IPS DF 19.7 (cell line): ENCODE measurements at regions not wholly inside any gene's neighbourhood (a gene's known extent, or its start where the extent isn't known, plus 50 kb on each side); places are given as distances from the start of the nearest gene placed in this dataset.

Experiments used
- DNase-seq: peaks from one replicate; pipeline ENCODE4 v3.0.0-alpha.2; 2013; ENCODE audit warnings: low read depth, low spot score

DNA sequence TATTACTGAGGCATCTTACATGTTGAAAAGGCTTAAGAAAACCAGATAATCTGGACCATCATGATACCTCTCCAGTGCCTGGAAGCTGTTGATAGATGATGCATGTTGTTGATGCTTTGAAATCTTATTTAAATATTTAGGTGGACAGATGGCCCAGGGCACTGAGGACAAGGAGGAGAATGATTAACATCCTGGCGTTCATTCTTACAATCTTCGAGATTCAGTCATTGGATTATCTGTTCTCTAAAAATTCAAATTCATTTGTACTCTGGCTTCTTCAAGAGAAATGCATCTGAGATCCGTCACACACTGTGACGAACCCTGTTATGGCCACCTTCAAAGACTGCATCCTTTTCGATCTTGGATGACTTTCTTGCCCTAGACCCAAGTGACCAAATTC is 121.3 kb upstream of the IGF1 start:
- no peak for DNase-seq

DNA sequence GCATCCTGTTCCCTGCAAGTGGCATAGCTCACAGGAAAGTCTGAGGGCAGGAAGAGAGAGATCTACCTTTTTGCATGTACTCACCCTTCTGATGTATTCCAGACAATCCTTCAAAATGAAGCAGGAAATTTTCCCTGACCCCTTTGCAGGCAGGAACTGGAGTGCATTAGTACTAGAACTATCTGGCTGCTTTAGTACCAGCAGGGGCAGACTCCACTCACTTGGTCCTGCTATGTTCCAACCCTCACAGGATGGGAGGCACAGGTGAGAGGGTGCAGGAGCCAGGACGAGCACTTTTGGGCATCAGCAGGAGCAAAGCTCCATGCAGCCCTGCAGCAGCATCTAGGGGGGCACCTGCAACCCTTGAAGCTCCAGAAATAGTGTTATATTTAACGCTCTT is 116.3 kb upstream of the IGF1 start:
- DNase-seq, result no peak

DNA sequence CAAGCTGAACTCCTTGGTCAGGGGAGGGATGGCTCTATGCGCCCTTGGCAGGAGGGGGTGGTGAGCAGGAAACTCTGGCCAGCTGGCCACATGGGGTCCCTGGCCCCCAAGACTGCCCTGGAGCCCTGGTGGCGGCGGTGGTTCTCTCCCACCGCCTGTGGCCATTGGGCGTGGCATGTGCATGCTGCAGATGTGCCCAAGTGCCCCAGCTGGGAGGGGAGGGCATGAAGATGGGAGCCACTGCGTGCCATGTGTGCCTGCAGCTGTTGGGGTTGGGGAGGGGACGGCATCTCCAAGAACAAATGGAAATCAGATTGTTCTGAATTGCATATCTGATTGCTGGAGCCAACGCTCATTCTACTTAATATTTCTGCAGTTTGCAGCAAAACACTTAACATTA is 115.7 kb upstream of the IGF1 start:
- no peak for DNase-seq

DNA sequence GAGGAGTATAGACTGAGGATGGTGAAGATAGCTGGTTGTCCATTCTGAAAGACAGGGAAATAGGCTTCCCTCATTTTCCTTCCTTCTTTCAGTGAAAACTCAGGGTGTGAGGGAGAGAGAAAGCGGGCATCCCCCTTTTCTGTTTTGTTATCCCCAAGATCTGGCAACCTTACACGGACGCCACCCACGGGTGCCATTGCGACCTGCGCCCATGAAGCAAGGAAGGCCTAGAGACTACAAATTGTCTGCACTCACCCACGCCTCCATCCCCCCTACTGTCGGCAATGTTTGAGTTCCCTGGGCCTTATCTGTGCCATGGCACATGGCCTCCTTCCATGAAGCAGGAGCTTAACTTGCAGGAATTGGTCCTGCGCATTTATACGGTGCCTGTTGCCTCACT is 115.0 kb upstream of the IGF1 start:
- DNase-seq, result no peak

DNA sequence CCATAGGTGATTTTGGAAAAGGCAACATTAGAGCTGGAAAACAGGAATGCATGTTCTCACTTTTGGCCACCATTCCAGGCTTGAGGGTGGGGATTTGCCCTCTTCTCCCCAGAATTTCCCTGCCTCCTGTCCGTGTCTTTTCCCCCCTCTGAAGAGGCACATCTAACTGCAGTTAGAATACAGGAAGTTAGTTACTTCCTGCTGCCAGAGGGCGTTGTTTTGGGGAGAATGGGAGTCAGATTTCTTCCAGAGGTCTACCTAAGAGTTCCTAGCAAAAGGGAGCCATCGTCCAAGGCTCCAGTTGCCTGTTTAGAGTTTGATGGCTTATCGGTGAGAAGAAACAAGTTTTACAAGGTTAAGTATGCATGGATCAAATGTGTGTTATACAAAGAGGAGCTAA is 112.8 kb upstream of the IGF1 start:
- no peak for DNase-seq

DNA sequence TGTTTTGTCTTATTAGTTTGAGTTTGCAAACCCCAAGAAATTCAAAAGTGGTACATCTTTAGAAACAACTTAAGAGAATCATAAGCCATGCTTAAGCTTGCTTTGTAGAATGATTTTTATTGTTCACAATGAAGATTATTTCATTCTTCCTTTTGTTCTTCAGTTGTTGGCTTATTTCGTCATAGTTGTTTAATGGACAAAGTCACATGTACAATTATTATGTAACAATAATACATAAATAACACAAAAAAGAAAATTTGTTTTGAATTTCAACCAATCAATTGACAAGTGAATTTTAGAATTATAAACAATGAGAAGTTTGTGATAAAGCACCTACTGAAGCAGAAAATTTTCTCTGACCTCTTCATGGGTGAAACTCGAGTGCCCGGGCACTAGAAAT is 111.8 kb upstream of the IGF1 start:
- no peak for DNase-seq

DNA sequence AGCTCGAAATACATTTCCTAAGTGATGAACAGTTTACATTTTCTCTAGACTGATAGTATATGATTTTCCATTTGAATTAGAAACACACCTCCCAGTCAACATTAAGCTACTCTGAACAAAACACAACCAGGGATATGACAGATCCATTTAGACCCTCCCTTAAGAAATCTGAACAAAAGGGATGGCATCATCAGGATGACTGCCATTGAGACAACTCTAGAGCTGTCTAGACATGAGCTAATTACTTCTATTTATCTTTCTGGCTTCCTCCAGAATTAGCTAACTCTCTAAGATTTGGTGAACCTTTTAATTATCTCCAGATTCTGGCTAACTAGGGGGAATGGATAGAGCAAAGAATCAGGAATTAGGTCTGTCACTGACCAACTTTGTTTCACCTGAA is 92.9 kb upstream of the IGF1 start:
- DNase-seq, result no peak

DNA sequence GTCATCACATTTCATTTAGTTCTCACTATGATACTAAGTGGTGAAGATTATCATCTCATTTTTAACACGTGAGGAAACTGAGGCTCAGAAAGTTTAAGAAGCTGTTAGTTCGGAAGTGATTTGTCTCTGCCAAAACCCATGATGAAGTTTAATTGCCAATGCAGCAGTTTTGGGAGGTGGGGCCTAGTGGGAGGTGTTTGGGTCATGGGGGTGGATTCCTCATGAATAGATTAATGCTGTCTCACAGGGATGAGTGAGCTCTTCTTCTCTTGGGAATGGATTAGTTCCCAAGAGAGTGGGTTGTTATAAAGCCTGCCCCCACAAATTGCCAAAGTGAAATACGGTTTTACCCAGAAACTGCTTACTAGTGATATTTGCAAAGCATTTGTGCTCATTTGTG is 91.5 kb upstream of the IGF1 start:
- no peak for DNase-seq

DNA sequence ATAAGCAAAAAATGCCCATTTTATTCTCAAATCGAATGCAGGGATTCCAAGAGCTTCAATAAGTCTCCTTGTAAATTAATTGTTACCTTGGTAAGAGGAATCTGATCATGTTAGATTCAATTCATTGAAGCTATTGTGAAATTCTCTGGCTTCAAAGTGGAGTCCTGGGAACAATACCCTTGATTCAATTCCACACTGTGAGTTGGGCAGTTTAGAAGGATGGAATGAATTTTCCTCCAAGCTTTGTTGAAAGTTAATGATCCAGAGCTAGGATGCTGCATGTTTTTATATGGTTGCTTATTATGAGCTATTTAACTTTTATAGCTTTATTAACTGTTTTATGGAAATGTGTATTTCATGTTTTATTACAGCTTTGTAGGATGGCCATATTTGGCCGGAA is 89.9 kb upstream of the IGF1 start:
- DNase-seq, result no peak

DNA sequence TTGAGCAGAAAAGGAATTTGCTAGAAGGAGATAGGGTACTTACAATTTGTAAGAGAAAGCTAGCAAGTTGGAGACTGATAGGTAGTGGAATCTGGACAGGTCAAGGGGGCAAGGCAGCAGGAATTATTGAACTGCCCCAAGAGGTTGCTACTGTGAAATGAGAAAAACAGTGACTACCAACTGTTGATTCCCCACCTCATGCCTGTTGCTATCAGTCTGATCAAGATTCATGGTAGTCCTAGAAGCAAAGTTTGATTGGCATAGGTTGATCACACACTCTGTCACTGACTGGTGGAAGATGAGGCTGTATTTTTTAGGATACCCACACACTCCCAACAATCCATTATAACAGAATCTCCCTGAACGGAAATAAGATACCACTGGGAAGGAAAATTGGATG is 89.4 kb upstream of the IGF1 start:
- no peak for DNase-seq

DNA sequence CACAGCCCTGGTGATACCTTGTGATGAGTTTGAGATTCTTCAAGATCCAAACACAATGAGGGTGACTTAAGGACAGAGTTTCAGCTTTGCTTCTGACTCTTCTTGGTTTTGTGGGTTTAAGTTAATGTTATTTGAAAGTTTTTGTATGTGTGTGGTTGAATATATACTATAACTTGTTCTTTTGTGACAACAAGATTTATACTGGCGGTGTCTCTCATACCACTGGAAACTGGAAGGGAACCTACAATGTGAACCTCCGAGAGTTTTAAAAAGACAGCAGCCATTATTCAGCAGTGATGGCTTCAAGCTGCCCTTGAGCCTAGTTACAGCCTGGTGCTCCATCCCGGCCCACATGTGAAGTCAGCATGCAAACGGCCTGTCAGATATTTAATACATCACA is 87.9 kb upstream of the IGF1 start:
- DNase-seq, result no peak

DNA sequence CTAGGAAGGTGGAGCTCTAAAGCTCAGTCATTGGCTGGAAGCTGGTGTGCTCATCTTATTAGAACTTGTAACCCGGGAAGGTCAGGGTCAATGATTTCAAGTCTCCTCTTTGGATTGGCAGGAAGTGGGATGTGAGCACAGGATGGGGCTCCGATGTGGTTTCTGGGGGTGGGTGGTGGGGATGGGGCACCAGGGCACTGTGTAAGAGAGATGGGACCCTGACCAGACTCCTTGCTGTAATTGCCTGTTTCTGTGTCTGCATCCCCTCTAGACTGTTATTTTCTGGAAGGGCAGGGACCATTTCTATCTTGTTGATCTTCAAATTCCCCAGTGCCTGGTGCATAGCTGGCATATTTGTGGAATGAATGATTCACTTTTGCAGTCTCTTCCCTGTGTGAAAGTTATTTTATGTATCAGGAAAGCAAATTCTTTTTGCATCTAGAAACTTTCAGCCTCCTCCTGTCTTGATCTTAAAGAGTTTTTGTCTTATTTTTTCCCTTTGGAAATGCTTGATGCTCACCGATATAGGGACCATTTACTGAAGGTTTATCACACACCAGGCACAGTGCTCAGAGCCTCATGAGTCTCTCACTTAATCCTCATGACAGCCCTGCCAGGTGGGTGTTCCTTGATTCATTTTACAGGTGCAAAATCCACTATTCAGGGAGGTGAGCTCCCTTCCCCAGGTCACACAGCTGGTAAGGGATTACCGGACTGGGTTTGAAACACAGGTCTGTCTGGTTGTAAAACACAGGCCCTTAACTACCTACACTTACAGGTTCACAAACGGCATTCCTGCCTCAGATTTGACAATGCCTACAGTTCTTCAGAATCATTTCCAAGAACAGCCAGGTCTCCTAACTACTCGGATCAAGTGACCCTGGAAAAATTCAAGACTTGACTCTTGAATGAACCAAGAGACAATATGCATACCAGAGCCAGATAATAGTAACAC is 86.9 kb upstream of the IGF1 start:
- DNase-seq, result no peak

DNA sequence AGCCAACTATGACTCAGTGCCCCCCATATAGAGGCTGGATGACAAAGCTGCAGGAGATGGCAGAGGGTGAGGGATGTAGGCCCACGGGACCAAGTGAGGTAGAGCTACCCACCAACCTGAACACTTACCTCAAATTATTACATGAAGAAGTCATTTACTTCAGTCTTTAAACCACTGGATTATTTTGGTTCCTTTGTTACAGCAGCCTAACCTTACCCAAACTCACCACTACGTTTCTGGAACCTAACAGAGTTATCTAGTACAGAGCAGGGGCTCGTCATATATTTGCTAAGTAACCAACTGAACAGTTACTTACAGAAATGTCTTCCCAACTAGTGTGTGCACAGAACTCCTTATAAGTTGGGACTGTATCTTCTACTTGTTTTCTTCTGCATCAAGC is 85.2 kb upstream of the IGF1 start:
- no peak for DNase-seq

DNA sequence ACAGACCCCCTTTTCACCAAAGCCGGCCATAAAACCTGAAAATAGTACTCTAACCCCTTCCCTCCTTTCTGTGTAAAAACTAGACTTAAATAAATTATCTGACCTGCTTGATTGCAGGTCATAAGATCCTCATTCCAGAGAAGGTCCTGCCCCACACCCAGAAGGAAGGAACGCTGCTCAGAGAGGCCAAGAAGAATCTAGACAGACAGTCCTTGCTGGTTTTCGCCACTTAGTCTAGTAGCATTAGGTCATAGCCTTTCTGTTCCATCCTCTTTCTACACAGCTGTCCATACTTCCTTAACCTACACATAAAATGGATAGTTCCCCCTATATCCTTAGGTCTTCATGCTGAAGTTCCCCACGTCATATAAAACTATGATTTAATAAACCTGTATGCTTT is 83.7 kb upstream of the IGF1 start:
- DNase-seq, result no peak

DNA sequence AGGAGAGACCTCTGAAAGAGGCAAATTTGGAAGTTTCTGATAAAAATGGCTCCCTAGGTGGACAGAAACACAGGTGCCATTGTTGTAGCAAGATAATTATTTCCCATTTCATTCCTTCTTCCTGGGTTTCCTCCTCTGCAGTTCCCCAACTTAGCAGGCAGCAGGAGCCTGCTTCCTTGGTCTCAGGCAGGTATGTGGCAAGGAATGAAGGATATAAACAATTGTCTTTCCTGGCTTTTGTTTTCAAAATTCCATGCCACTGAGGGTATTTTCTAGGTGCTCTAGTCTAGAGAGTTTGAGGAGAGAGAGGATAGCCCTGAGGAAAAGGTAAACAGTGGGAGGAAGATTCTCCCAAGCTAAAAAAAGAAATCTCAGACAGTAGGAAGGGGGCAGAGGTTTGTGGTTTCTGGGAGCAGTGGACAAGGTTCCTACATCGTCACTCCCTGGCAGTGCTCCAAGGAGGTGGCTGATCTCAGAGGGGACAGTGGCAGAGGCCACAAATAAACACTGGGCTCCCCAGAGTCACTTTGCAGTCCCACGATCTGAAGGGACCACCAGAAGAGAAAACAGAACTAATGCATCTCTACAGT is 82.6 kb upstream of the IGF1 start:
- DNase-seq, result no peak

DNA sequence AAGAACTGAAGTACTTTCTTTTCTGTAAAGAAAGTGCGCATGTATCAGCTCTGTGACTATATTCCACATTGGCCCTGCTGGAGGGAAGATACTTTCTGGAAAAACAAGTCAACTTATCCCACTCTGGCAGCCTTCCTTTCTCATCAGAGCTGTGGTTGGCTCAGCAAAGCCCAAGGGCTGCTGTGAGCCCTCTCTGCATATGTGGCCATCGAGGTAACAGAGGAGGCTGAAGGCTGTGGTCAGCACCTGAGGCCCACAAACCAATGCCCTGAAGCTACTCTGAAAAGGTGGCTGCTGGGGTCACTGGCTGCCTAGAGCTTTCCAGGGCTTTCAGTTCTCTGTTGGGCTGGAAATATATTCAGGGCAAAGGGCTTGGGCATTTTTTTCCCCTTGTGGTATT is 70.8 kb upstream of the IGF1 start:
- DNase-seq, result no peak

DNA sequence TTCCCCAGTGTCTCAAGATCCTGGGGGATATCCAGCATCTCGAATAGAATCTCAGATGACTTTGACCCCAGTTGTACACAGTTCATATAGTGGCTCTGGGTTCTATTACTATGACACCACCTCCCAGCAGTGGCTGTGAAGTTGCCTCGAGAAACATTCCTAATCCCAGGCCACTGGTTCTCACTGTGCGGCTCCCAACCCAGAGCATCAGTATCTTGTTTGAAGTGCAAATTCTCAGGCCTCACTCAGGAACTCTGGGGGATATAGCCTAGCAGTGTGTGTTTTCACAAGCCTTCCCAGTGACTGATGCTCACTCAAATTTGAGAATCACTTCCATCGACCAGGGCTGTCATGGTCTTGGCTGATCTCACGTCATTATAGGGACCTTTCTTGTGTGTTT is 69.3 kb upstream of the IGF1 start:
- DNase-seq, result no peak

DNA sequence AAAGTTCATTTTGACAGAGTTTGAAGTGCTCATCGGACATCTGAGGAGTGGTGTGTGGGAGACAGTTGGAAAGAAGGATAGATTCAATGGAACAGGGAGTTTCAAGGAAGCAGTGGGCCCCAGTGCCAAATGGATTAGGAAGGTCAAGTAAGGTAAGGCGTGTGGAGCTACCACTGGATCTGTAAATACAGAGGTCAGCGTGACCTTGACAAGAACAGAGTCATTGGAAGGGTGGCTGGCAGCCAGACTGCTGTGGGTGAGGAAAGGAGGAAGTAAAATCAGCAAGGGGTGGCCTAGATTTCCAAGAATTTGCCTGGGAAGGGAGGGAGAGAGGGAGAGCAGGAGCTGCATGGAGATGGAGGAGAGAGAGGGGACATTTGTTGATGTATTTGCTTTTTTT is 68.2 kb upstream of the IGF1 start:
- DNase-seq, result no peak

DNA sequence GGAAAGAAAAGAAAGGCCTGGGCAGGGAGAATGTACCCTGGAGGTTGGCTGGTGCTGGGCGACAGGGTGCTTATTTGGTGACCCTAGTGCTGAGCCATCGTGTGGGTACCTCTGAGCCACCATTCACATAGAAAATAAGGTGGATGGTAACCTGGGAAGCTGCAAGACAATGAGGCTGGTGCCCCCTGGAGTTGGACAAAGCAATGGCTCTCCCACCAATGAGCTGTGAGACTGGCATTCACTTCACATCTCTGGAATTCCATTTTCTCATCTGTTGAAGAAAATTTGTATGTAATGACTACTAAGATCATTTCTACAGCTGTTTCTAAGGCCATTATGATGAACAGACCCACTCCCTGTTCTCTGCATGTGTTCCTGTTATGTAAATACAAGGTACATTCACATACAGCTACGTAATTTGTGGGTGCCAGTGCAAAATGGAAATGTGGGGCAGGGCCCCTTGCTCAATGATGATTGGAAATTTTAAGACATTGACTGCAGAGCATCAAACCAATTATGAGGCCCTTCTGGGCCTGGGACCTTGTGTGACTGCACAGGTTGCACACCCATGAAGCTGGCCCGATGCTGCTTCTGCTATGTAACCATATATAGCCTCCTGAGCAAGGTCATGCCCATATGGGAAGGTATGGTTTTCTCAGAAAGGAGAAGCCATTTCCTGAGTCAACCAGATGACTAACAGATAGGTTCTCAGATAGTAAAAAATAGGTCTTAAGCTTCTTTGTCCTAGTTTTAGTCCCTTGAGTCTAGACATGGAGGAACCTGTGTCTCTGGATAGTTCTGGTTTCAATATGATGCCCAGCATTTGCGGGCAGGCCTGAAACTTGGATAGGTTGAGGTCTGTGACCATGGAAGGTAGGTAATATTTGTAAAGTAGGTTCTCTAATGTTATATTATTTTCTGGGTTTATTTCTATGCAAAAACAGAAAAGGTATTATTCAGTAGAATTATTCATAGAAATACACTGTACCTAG is 63.4 kb upstream of the IGF1 start:
- no peak for DNase-seq

DNA sequence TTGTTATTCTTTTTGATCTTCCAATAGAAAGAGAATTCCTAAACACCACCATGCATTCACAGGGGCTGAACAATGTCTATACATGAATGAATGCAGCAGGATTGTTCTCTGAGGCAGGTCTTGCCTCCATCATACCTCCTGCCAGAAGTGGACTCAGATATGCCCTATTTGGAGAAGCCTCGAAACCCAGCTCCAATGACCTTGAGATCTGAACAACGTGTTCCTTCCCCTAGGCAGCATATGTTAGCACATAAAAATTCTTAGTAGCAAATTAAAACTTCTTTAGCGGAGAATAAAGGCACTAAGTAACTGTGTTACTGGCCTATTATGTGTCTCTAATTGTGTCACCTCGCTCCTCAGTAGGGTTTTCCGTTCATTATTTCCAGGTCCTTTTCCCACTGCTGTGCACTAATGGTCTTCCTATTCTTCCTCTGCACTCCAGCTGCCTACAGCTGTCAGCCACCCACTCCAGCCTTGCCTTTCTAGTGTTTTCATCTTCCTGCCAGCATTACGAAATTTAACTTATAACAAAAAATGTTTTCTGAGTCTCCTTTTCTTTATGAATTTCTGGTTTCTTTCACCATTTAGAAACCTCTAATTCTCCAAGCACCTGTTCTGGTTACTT is 62.6 kb upstream of the IGF1 start:
- no peak for DNase-seq

DNA sequence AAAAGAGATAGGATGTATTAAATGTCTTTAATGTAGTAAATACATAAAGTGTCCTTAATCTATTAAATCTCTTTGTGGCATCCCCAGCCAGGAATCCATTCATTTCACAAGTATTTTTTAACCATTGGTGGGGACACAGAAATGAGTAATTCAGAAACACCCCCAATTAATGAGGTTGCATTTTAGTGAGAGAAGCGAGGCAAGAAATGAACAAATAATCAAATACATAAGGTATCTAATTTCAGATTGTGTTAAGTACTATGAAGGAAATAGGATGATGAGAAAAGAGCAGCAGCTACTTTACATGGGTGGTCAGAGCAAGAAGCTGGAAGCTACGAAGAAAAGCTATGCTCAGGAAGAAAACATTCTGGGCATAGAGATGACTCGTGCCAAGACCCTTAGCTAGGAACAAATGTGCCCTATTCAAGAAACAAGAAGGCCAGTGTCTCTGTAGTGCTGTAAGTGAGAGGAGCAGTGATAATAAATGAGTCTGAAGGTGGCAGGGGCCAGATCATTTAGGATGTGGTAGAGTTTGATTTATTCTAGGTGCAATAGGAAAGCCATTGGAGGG is 60.5 kb upstream of the IGF1 start:
- DNase-seq, result no peak
